Liver (tissue), 8 donors: ENCODE measurements at regions not wholly inside any gene's neighbourhood (a gene's known extent, or its start where the extent isn't known, plus 50 kb on each side); places are given as distances from the start of the nearest gene placed in this dataset.

Source experiments
- DNase-seq: peaks from one replicate; pipeline ENCODE4 v3.0.0-alpha.2; 2017; ENCODE audit warnings: low spot score
- H3K27ac ChIP-seq, 2 donors: one replicate each; pipeline ENCODE4 v1.7.0; 2013; ENCODE audit warnings: inconsistent platforms in 2 of 2, low read length in 2 of 2, control low read depth in 1 of 2, low read depth in 1 of 2, mild to moderate bottlenecking in 1 of 2
- H3K27me3 ChIP-seq, 4 donors: one replicate each; pipeline versions ENCODE4 v1.6.1 to v1.7.0; 2013; ENCODE audit warnings: low read length in 3 of 4, inconsistent platforms in 1 of 4, mild to moderate bottlenecking in 1 of 4, moderate library complexity in 1 of 4; ENCODE audit not compliant: control insufficient read depth in 4 of 4, insufficient read depth in 4 of 4
- H3K36me3 ChIP-seq, 4 donors: one replicate each; pipeline versions ENCODE4 v1.6.1 to v1.7.0; 2013; ENCODE audit warnings: low read length in 3 of 4, mild to moderate bottlenecking in 3 of 4, low read depth in 1 of 4, moderate library complexity in 1 of 4; ENCODE audit not compliant: control insufficient read depth in 4 of 4, insufficient read depth in 3 of 4
- H3K4me1 ChIP-seq, 4 donors: one replicate each; pipeline versions ENCODE4 v1.6.1 to v1.7.0; 2013; ENCODE audit warnings: low read length in 3 of 4, mild to moderate bottlenecking in 3 of 4, moderate library complexity in 1 of 4; ENCODE audit not compliant: control insufficient read depth in 4 of 4, insufficient read depth in 4 of 4
- H3K4me3 ChIP-seq, 3 donors: one replicate each; pipeline versions ENCODE4 v1.6.1 to v1.7.0; 2013; ENCODE audit warnings: low read length in 3 of 3, control low read depth in 1 of 3, low read depth in 1 of 3, mild to moderate bottlenecking in 1 of 3
- H3K9ac ChIP-seq, 2 donors: one replicate each; pipeline ENCODE4 v1.7.0; 2013; ENCODE audit warnings: low read length in 2 of 2, mild to moderate bottlenecking in 2 of 2, moderate library complexity in 2 of 2, control low read depth in 1 of 2, low read depth in 1 of 2
- H3K9me3 ChIP-seq, 4 donors: one replicate each; pipeline versions ENCODE4 v1.6.1 to v1.7.0; 2013; ENCODE audit warnings: low read length in 3 of 4; ENCODE audit not compliant: control insufficient read depth in 4 of 4
- ATF3 ChIP-seq: IDR thresholded peaks from 2 replicates; pipeline ENCODE4 v1.6.1; 2016; ENCODE audit warnings: antibody characterized with exemption
- EGR1 ChIP-seq, 2 donors: IDR thresholded peaks; 2 replicates each; pipeline ENCODE4 v1.6.1; 2016 to 2018; ENCODE audit warnings: antibody characterized with exemption in 2 of 2, low read depth in 2 of 2
- FOXA1 ChIP-seq: IDR thresholded peaks from 2 replicates; pipeline ENCODE4 v1.6.1; 2016; ENCODE audit warnings: antibody characterized with exemption
- FOXA2 ChIP-seq: IDR thresholded peaks from 2 replicates; pipeline ENCODE4 v1.6.1; 2016; ENCODE audit warnings: antibody characterized with exemption
- GABPA ChIP-seq, 2 donors: IDR thresholded peaks in 1 of 2; conservative IDR thresholded peaks in 1 of 2; 2 replicates each; pipeline ENCODE4 v1.6.1; 2016; ENCODE audit warnings: antibody characterized with exemption in 2 of 2, mild to moderate bottlenecking in 1 of 2, moderate library complexity in 1 of 2
- HNF4A ChIP-seq, 2 donors: conservative IDR thresholded peaks; 2 replicates each; pipeline ENCODE4 v1.6.1; 2016; ENCODE audit warnings: antibody characterized with exemption in 2 of 2, mild to moderate bottlenecking in 2 of 2
- HNF4G ChIP-seq: IDR thresholded peaks from 2 replicates; pipeline ENCODE4 v1.6.1; 2016; ENCODE audit warnings: antibody characterized with exemption
- NR2F2 ChIP-seq: IDR thresholded peaks from 2 replicates; pipeline ENCODE4 v1.6.1; 2016; ENCODE audit warnings: antibody characterized with exemption
- RAD21 ChIP-seq, 2 donors: IDR thresholded peaks; 2 replicates each; pipeline ENCODE4 v1.6.1; 2016; ENCODE audit warnings: antibody characterized with exemption in 2 of 2, mild to moderate bottlenecking in 2 of 2
- RXRA ChIP-seq, 2 donors: IDR thresholded peaks; 2 replicates each; pipeline ENCODE4 v1.6.1; 2017 to 2018; ENCODE audit warnings: antibody characterized with exemption in 2 of 2, mild to moderate bottlenecking in 1 of 2
- SP1 ChIP-seq: IDR thresholded peaks from 2 replicates; pipeline ENCODE4 v1.6.1; 2018; ENCODE audit warnings: antibody characterized with exemption, mild to moderate bottlenecking
- TAF1 ChIP-seq: conservative IDR thresholded peaks from 2 replicates; pipeline ENCODE4 v1.6.1; 2016; ENCODE audit warnings: antibody characterized with exemption, mild to moderate bottlenecking
- YY1 ChIP-seq: IDR thresholded peaks from 2 replicates; pipeline ENCODE4 v1.6.1; 2016; ENCODE audit warnings: antibody characterized with exemption, mild to moderate bottlenecking
- WGBS: extraction: QIAGEN DNeasy Blood & Tissue Kit; methylation state at CpG from one replicate; pipeline ENCODE4 v1.1.7; 2013; 5-methylcytosine and 5-hydroxymethylcytosine counted together
- TF ChIP-seq, protein P1 (sequence below): IDR thresholded peaks from 2 replicates; pipeline ENCODE4 v1.6.1; 2016; ENCODE audit warnings: antibody characterized with exemption
- TF ChIP-seq, protein P2 (sequence below): fragments of 150-350 bp; IDR thresholded peaks from 2 replicates; pipeline ENCODE4 v1.5.1; 2017; ENCODE audit warnings: improper control_type of control experiment, low read depth, low read length; ENCODE audit not compliant: missing input control
- TF ChIP-seq, protein P3 (sequence below): IDR thresholded peaks from 2 replicates; pipeline ENCODE4 v1.6.1; 2016; ENCODE audit warnings: antibody characterized with exemption
- TF ChIP-seq, protein P4 (sequence below): IDR thresholded peaks from 2 replicates; pipeline ENCODE4 v1.6.1; 2016; ENCODE audit warnings: antibody characterized with exemption, mild to moderate bottlenecking
- donor health status: healthy.
- donor health status: healthy.
- donor health status: healthy.
- donor health status: healthy.
- donor health status: healthy.

DNA sequence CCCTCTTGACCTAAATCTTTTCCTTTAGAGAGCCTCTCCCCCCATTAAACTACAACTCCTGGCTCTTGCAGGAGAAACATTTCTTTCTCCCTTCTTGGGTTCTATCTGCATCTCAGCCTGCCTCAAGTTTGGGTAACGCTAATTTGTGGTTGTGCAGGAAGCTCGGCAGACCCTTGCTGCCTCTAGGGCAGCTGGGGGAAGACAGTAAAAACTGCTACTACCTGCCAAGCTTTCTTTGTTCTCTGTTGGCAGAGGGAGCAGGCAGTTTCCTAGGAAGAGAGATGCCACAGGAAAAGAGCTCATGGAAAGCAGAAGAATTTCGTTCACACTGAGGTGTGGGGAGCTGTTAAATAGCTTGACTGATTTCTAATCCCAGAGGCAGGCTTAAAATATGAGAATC, 555.6 kb upstream of the IGFBP7 start:
- no peak overlapping the region for H3K27ac ChIP-seq
- DNase-seq, result no peak
- TF ChIP-seq HNF4A (conservative IDR thresholded peaks at IDR 0.05), result no peak
- TF ChIP-seq YY1, result no peak
- TF ChIP-seq, protein P1, sequence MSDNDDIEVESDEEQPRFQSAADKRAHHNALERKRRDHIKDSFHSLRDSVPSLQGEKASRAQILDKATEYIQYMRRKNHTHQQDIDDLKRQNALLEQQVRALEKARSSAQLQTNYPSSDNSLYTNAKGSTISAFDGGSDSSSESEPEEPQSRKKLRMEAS, result no peak
- TF ChIP-seq NR2F2, result no peak
- TF ChIP-seq FOXA2, result no peak
- no peak for TF ChIP-seq GABPA (IDR thresholded peaks at IDR 0.05 in 1 of 2, conservative IDR thresholded peaks at IDR 0.05 in 1 of 2)
- no peak for TF ChIP-seq RXRA (IDR thresholded peaks at IDR 0.05)
- TF ChIP-seq HNF4G, result no peak
- TF ChIP-seq, protein P2, sequence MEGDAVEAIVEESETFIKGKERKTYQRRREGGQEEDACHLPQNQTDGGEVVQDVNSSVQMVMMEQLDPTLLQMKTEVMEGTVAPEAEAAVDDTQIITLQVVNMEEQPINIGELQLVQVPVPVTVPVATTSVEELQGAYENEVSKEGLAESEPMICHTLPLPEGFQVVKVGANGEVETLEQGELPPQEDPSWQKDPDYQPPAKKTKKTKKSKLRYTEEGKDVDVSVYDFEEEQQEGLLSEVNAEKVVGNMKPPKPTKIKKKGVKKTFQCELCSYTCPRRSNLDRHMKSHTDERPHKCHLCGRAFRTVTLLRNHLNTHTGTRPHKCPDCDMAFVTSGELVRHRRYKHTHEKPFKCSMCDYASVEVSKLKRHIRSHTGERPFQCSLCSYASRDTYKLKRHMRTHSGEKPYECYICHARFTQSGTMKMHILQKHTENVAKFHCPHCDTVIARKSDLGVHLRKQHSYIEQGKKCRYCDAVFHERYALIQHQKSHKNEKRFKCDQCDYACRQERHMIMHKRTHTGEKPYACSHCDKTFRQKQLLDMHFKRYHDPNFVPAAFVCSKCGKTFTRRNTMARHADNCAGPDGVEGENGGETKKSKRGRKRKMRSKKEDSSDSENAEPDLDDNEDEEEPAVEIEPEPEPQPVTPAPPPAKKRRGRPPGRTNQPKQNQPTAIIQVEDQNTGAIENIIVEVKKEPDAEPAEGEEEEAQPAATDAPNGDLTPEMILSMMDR, result no peak
- TF ChIP-seq SP1, result no peak
- TF ChIP-seq TAF1, result no peak
- TF ChIP-seq EGR1 (IDR thresholded peaks at IDR 0.05; ENCODE audit: low read depth in 2 of 2), result no peak
- no peak for TF ChIP-seq ATF3
- TF ChIP-seq FOXA1, result no peak
- TF ChIP-seq, protein P3, sequence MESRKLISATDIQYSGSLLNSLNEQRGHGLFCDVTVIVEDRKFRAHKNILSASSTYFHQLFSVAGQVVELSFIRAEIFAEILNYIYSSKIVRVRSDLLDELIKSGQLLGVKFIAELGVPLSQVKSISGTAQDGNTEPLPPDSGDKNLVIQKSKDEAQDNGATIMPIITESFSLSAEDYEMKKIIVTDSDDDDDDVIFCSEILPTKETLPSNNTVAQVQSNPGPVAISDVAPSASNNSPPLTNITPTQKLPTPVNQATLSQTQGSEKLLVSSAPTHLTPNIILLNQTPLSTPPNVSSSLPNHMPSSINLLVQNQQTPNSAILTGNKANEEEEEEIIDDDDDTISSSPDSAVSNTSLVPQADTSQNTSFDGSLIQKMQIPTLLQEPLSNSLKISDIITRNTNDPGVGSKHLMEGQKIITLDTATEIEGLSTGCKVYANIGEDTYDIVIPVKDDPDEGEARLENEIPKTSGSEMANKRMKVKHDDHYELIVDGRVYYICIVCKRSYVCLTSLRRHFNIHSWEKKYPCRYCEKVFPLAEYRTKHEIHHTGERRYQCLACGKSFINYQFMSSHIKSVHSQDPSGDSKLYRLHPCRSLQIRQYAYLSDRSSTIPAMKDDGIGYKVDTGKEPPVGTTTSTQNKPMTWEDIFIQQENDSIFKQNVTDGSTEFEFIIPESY, result no peak
- 69% methylated on average over 3 of the region's 3 CpGs for WGBS
- peaks cover 0 to 2% (median 0%) of the 10 kb centered on the region in 4 donors for H3K4me1 ChIP-seq
- no peak overlapping the region for H3K9ac ChIP-seq
- no peaks in the 10 kb centered on the region for H3K36me3 ChIP-seq
- no peaks in the 10 kb centered on the region for H3K9me3 ChIP-seq
- H3K27me3 ChIP-seq, result no peaks in the 10 kb centered on the region
- no peak overlapping the region for H3K4me3 ChIP-seq

- DNase-seq, result no peak
- TF ChIP-seq RXRA (IDR thresholded peaks at IDR 0.05) (peak in 1 of 2 donors; percentile 40), TAF1 (no peak), HNF4G (no peak), EGR1 (IDR thresholded peaks at IDR 0.05; ENCODE audit: low read depth in 2 of 2) (no peak), YY1 (peak; percentile 43), GABPA (IDR thresholded peaks at IDR 0.05 in 1 of 2, conservative IDR thresholded peaks at IDR 0.05 in 1 of 2) (no peak), FOXA1 (no peak), NR2F2 (no peak), RAD21 (IDR thresholded peaks at IDR 0.05) (peak; percentile 34 to 76), FOXA2 (no peak), ATF3 (no peak), HNF4A (conservative IDR thresholded peaks at IDR 0.05) (peak in 1 of 2 donors; percentile 49)
- TF ChIP-seq, protein P3, result peak; percentile 30
- TF ChIP-seq, protein P1, result peak; percentile 16
- TF ChIP-seq, protein P4, sequence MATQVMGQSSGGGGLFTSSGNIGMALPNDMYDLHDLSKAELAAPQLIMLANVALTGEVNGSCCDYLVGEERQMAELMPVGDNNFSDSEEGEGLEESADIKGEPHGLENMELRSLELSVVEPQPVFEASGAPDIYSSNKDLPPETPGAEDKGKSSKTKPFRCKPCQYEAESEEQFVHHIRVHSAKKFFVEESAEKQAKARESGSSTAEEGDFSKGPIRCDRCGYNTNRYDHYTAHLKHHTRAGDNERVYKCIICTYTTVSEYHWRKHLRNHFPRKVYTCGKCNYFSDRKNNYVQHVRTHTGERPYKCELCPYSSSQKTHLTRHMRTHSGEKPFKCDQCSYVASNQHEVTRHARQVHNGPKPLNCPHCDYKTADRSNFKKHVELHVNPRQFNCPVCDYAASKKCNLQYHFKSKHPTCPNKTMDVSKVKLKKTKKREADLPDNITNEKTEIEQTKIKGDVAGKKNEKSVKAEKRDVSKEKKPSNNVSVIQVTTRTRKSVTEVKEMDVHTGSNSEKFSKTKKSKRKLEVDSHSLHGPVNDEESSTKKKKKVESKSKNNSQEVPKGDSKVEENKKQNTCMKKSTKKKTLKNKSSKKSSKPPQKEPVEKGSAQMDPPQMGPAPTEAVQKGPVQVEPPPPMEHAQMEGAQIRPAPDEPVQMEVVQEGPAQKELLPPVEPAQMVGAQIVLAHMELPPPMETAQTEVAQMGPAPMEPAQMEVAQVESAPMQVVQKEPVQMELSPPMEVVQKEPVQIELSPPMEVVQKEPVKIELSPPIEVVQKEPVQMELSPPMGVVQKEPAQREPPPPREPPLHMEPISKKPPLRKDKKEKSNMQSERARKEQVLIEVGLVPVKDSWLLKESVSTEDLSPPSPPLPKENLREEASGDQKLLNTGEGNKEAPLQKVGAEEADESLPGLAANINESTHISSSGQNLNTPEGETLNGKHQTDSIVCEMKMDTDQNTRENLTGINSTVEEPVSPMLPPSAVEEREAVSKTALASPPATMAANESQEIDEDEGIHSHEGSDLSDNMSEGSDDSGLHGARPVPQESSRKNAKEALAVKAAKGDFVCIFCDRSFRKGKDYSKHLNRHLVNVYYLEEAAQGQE, result no peak
- TF ChIP-seq, protein P2, result peak; percentile 3
Measured at GRCh38 chr4:57661517-57662090, 551.4 kb upstream of the IGFBP7 start.

More at GRCh38 chr4:57661517-57662090, 551.4 kb upstream of the IGFBP7 start:
- no peak overlapping the region for H3K4me3 ChIP-seq
- H3K36me3 ChIP-seq, result no peaks in the 10 kb centered on the region
- H3K27me3 ChIP-seq, result no peaks in the 10 kb centered on the region
- H3K27ac ChIP-seq, result no peak overlapping the region
- no peak overlapping the region for H3K9ac ChIP-seq
- peaks cover 0 to 13% (median 5%) of the 10 kb centered on the region in 4 donors for H3K4me1 ChIP-seq
- no peaks in the 10 kb centered on the region for H3K9me3 ChIP-seq
- 27% methylated on average over 5 of the region's 5 CpGs for WGBS
